Mesenchymal stem cell (in vitro differentiated cells and primary cell): ENCODE measurements at regions not wholly inside any gene's neighbourhood (a gene's known extent, or its start where the extent isn't known, plus 50 kb on each side); places are given as distances from the start of the nearest gene placed in this dataset.
"Not testable (repeated sequence)": the region's sequence is repeated elsewhere in the genome, so short reads cannot be mapped to it uniquely, and the experiment has no call there.

ENCODE experiments used
- DNase-seq: peaks from one replicate; pipeline ENCODE4 v3.0.0-alpha.2; 2013
- H2AFZ ChIP-seq: one replicate; pipeline ENCODE4 v1.6.1; 2013; ENCODE audit warnings: low read depth, mild to moderate bottlenecking, control low read depth, inconsistent platforms, low read length, moderate library complexity
- H2AK5ac ChIP-seq: 2 replicates; pipeline ENCODE4 v1.6.1; 2013; ENCODE audit warnings: low read length, moderate library complexity, mild to moderate bottlenecking, inconsistent platforms; ENCODE audit not compliant: severe bottlenecking
- H2BK120ac ChIP-seq: one replicate; pipeline ENCODE4 v1.6.1; 2013; ENCODE audit warnings: low read depth, mild to moderate bottlenecking, inconsistent platforms, low read length, moderate library complexity
- H2BK12ac ChIP-seq, 2 experiments: one replicate each; pipeline ENCODE4 v1.6.1; 2013; ENCODE audit warnings: inconsistent platforms in 2 of 2, low read length in 2 of 2, mild to moderate bottlenecking in 2 of 2, moderate library complexity in 2 of 2, control low read depth in 1 of 2
- H2BK15ac ChIP-seq: one replicate; pipeline ENCODE4 v1.6.1; 2013; ENCODE audit warnings: mild to moderate bottlenecking, low read depth, inconsistent platforms; ENCODE audit not compliant: poor library complexity, severe bottlenecking
- H2BK5ac ChIP-seq: 2 replicates; pipeline ENCODE4 v1.6.1; 2013; ENCODE audit warnings: low read depth, mild to moderate bottlenecking, low read length, control low read depth, inconsistent platforms; ENCODE audit not compliant: poor library complexity, severe bottlenecking
- H3K14ac ChIP-seq, 2 experiments: one replicate each; pipeline ENCODE4 v1.6.1; 2013; ENCODE audit warnings: inconsistent platforms in 2 of 2, low read length in 2 of 2, control low read depth in 1 of 2, mild to moderate bottlenecking in 1 of 2, moderate library complexity in 1 of 2
- H3K18ac ChIP-seq, 2 experiments: one replicate each; pipeline ENCODE4 v1.6.1; 2013; ENCODE audit warnings: inconsistent platforms in 2 of 2, low read length in 2 of 2, control low read depth in 1 of 2, low read depth in 1 of 2, mild to moderate bottlenecking in 1 of 2
- H3K23ac ChIP-seq, 2 experiments: one replicate each; pipeline ENCODE4 v1.6.1; 2013; ENCODE audit warnings: inconsistent platforms in 2 of 2, low read length in 2 of 2, mild to moderate bottlenecking in 2 of 2, moderate library complexity in 2 of 2, control low read depth in 1 of 2
- H3K27ac ChIP-seq: 2 replicates; pipeline ENCODE4 v1.5.1; 2013; ENCODE audit warnings: mild to moderate bottlenecking, moderate library complexity, low read length, control low read depth, inconsistent platforms; ENCODE audit not compliant: poor library complexity, severe bottlenecking
- H3K27me3 ChIP-seq, 2 experiments: 2 replicates each; pipeline versions ENCODE4 v1.6.1 to v1.7.0; 2013; ENCODE audit warnings: low read length in 2 of 2, mild to moderate bottlenecking in 2 of 2, moderate library complexity in 2 of 2, control low read depth in 1 of 2, inconsistent platforms in 1 of 2; ENCODE audit not compliant: control insufficient read depth in 1 of 2, insufficient read depth in 1 of 2
- H3K36me3 ChIP-seq, 2 experiments: 2 replicates each; pipeline versions ENCODE4 v1.6.1 to v1.7.0; 2013; ENCODE audit warnings: low read length in 2 of 2, control low read depth in 1 of 2, inconsistent platforms in 1 of 2, low read depth in 1 of 2, mild to moderate bottlenecking in 1 of 2; ENCODE audit not compliant: insufficient read depth in 2 of 2, control insufficient read depth in 1 of 2
- H3K4ac ChIP-seq, 2 experiments: one replicate each; pipeline ENCODE4 v1.6.1; 2013; ENCODE audit warnings: inconsistent platforms in 2 of 2, low read length in 2 of 2, mild to moderate bottlenecking in 2 of 2, moderate library complexity in 2 of 2, control low read depth in 1 of 2, low read depth in 1 of 2
- H3K4me1 ChIP-seq: 2 replicates; pipeline ENCODE4 v1.6.1; 2013; ENCODE audit warnings: low read depth, low read length, control low read depth; ENCODE audit not compliant: control insufficient read depth, insufficient read depth
- H3K4me2 ChIP-seq: 2 replicates; pipeline ENCODE4 v1.6.1; 2013; ENCODE audit warnings: low read length, mild to moderate bottlenecking, inconsistent platforms; ENCODE audit not compliant: poor library complexity, severe bottlenecking
- H3K4me3 ChIP-seq, 2 experiments: 2 replicates each; pipeline versions ENCODE4 v1.5.1 to v1.7.0; 2013; ENCODE audit warnings: low read length in 2 of 2, mild to moderate bottlenecking in 2 of 2, control low read depth in 1 of 2, low read depth in 1 of 2; ENCODE audit not compliant: insufficient read depth in 1 of 2
- H3K79me1 ChIP-seq: replicated peaks from 2 replicates; pipeline ENCODE4 v1.6.1; 2013; ENCODE audit warnings: mild to moderate bottlenecking, control low read depth, low read length, inconsistent platforms; ENCODE audit not compliant: poor library complexity, severe bottlenecking
- H3K9ac ChIP-seq: 2 replicates; pipeline ENCODE4 v1.7.0; 2013; ENCODE audit warnings: mild to moderate bottlenecking, low read length, moderate library complexity
- H3K9me3 ChIP-seq: 2 replicates; pipeline ENCODE4 v1.7.0; 2013; ENCODE audit warnings: mild to moderate bottlenecking, low read length; ENCODE audit not compliant: control insufficient read depth
- H4K8ac ChIP-seq: one replicate; pipeline ENCODE4 v1.6.1; 2013; ENCODE audit warnings: inconsistent platforms, mild to moderate bottlenecking, low read length, moderate library complexity
- H4K91ac ChIP-seq: one replicate; pipeline ENCODE4 v1.6.1; 2013; ENCODE audit warnings: mild to moderate bottlenecking, low read length, inconsistent platforms
- WGBS: methylation state at CpG from one replicate; pipeline ENCODE4 v1.1.7; 2013; ENCODE audit warnings: mixed read lengths; 5-methylcytosine and 5-hydroxymethylcytosine counted together

GRCh38 chr5:40353442-40353841 lies 326.3 kb upstream of the PTGER4 start:
- WGBS = 73% methylated on average over 1 of the region's 3 CpGs
- no peak overlapping the region for H3K9ac ChIP-seq
- H4K8ac ChIP-seq = no peak overlapping the region
- no peaks in the 10 kb centered on the region for H3K36me3 ChIP-seq
- no peak overlapping the region for H2AK5ac ChIP-seq
- no peak for DNase-seq
- no peak overlapping the region for H2AFZ ChIP-seq
- H3K9me3 ChIP-seq = peaks cover 10% of the 10 kb centered on the region
- H2BK5ac ChIP-seq = no peak overlapping the region
- no peak overlapping the region for H3K27ac ChIP-seq
- H3K4ac ChIP-seq = no peak overlapping the region
- H2BK12ac ChIP-seq = no peak overlapping the region
- no peak overlapping the region for H3K14ac ChIP-seq
- H3K79me1 ChIP-seq = no peaks in the 10 kb centered on the region
- no peak overlapping the region for H2BK120ac ChIP-seq
- H3K18ac ChIP-seq = no peak overlapping the region
- H3K23ac ChIP-seq = no peak overlapping the region
- no peak overlapping the region for H3K4me2 ChIP-seq
- H4K91ac ChIP-seq = no peak overlapping the region
- no peak overlapping the region for H3K4me3 ChIP-seq
- no peak overlapping the region for H2BK15ac ChIP-seq
- no peaks in the 10 kb centered on the region for H3K27me3 ChIP-seq
- H3K4me1 ChIP-seq = no peaks in the 10 kb centered on the region

GRCh38 chr5:40347981-40348725 lies 331.6 kb upstream of the PTGER4 start:
- H4K8ac ChIP-seq = no peak overlapping the region
- H3K36me3 ChIP-seq = no peaks in the 10 kb centered on the region
- no peaks in the 10 kb centered on the region for H3K79me1 ChIP-seq
- H2AFZ ChIP-seq = no peak overlapping the region
- no peaks in the 10 kb centered on the region for H3K27me3 ChIP-seq
- WGBS = 87% methylated on average over 10 of the region's 10 CpGs
- DNase-seq = no peak
- H3K27ac ChIP-seq = no peak overlapping the region
- no peak overlapping the region for H3K23ac ChIP-seq
- H3K4ac ChIP-seq = no peak overlapping the region
- no peak overlapping the region for H3K18ac ChIP-seq
- no peak overlapping the region for H2BK12ac ChIP-seq
- H2AK5ac ChIP-seq = no peak overlapping the region
- H3K4me1 ChIP-seq = no peaks in the 10 kb centered on the region
- H4K91ac ChIP-seq = no peak overlapping the region
- no peak overlapping the region for H2BK15ac ChIP-seq
- no peak overlapping the region for H3K14ac ChIP-seq
- no peak overlapping the region for H2BK120ac ChIP-seq
- no peak overlapping the region for H3K4me3 ChIP-seq
- H2BK5ac ChIP-seq = no peak overlapping the region
- no peak overlapping the region for H3K9ac ChIP-seq
- peaks cover 13% of the 10 kb centered on the region for H3K9me3 ChIP-seq
- H3K4me2 ChIP-seq = no peak overlapping the region

- DNase-seq = no peak
- H3K4me1 ChIP-seq = no peaks in the 10 kb centered on the region
- H2BK120ac ChIP-seq = no peak overlapping the region
- no peak overlapping the region for H3K4ac ChIP-seq
- H2BK15ac ChIP-seq = no peak overlapping the region
- H3K14ac ChIP-seq = no peak overlapping the region
- H3K4me3 ChIP-seq = no peak overlapping the region
- no peak overlapping the region for H2BK12ac ChIP-seq
- H3K9ac ChIP-seq = no peak overlapping the region
- no peak overlapping the region for H3K27ac ChIP-seq
- H2AK5ac ChIP-seq = no peak overlapping the region
- no peak overlapping the region for H3K18ac ChIP-seq
- no peak overlapping the region for H4K8ac ChIP-seq
- peaks cover 13% of the 10 kb centered on the region for H3K9me3 ChIP-seq
- 79% methylated on average over 1 of the region's 1 CpG for WGBS
- H4K91ac ChIP-seq = no peak overlapping the region
- no peak overlapping the region for H3K23ac ChIP-seq
- H3K36me3 ChIP-seq = no peaks in the 10 kb centered on the region
- H2AFZ ChIP-seq = no peak overlapping the region
- H3K79me1 ChIP-seq = no peaks in the 10 kb centered on the region
- no peak overlapping the region for H2BK5ac ChIP-seq
- no peaks in the 10 kb centered on the region for H3K27me3 ChIP-seq
- H3K4me2 ChIP-seq = no peak overlapping the region
Observed at GRCh38 chr5:40346901-40347300, 332.8 kb upstream of the PTGER4 start.

- not testable (repeated sequence) for H3K18ac ChIP-seq, H2BK5ac ChIP-seq, H3K27me3 ChIP-seq, H4K91ac ChIP-seq, H2BK12ac ChIP-seq, H3K27ac ChIP-seq, H2BK15ac ChIP-seq, DNase-seq, H2AK5ac ChIP-seq, H3K14ac ChIP-seq, H2AFZ ChIP-seq, H4K8ac ChIP-seq, H3K4me3 ChIP-seq, H3K9ac ChIP-seq, H3K9me3 ChIP-seq, H3K4ac ChIP-seq, H3K36me3 ChIP-seq, H3K79me1 ChIP-seq, H3K4me1 ChIP-seq, H2BK120ac ChIP-seq, H3K23ac ChIP-seq, H3K4me2 ChIP-seq
- WGBS = 81% methylated on average over 3 of the region's 3 CpGs
Observed at GRCh38 chr5:40338434-40338833, 341.3 kb upstream of the PTGER4 start.
